ENCODE measurements at regions not wholly inside any gene's neighbourhood (a gene's known extent, or its start where the extent isn't known, plus 50 kb on each side); places are given as distances from the start of the nearest gene placed in this dataset.

- no peak for TF ChIP-seq CTCF (IDR thresholded peaks at IDR 0.05)
- no peaks in the 10 kb centered on the region for H3K9me3 Mint-ChIP-seq (ENCODE audit: unreplicated experiment)
- no peaks in the 10 kb centered on the region for H3K27me3 Mint-ChIP-seq (ENCODE audit: unreplicated experiment)
- DNase-seq (ENCODE audit: extremely low spot score, unreplicated experiment) = no peak
- no peaks in the 10 kb centered on the region for H3K36me3 Mint-ChIP-seq (ENCODE audit: unreplicated experiment)
- H3K4me3 Mint-ChIP-seq (ENCODE audit: unreplicated experiment) = no peak overlapping the region
- no peak overlapping the region for H3K27ac Mint-ChIP-seq (ENCODE audit: unreplicated experiment)
- peaks cover 28% of the 10 kb centered on the region for H3K4me1 Mint-ChIP-seq (ENCODE audit: unreplicated experiment)
These were observed 51.7 kb upstream of the PITRM1 start for GRCh38 chr10:3224241-3224640.

- Mint-ChIP-seq H3K4me3 (ENCODE audit: unreplicated experiment) (no peak overlapping the region), H3K36me3 (ENCODE audit: unreplicated experiment) (no peaks in the 10 kb centered on the region), H3K9me3 (ENCODE audit: unreplicated experiment) (no peaks in the 10 kb centered on the region), H3K4me1 (ENCODE audit: unreplicated experiment) (peaks cover 18% of the 10 kb centered on the region), H3K27ac (ENCODE audit: unreplicated experiment) (no peak overlapping the region), H3K27me3 (ENCODE audit: unreplicated experiment) (no peaks in the 10 kb centered on the region)
- TF ChIP-seq CTCF (IDR thresholded peaks at IDR 0.05) = no peak
- no peak for DNase-seq (ENCODE audit: extremely low spot score, unreplicated experiment)
These were observed 50.0 kb upstream of the PITRM1 start for GRCh38 chr10:3222626-3223025.

Measured in osteocyte (in vitro differentiated cells).